ENCODE measurements at regions not wholly inside any gene's neighbourhood (a gene's known extent, or its start where the extent isn't known, plus 50 kb on each side); places are given as distances from the start of the nearest gene placed in this dataset.

DNA sequence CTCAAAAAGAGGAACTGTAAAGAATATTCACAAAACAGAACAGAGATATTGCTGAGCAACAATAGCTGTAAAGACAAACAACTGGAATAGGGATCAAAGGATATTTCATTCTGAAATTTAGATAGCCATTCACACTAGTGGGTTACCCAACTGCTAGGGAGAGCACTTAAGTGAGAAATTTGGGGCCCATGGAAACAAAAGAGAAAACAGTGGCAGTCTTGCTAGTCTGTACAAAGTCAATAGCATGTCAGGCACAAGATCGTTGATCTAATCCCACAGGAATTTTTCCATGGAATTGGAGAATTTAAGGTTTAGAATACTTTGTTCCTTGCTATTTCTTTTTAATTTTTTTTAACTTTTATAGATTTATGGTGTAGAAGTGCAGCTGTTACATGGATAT lies 467.0 kb downstream of the PCDH18 start:
- TF ChIP-seq, protein P1, sequence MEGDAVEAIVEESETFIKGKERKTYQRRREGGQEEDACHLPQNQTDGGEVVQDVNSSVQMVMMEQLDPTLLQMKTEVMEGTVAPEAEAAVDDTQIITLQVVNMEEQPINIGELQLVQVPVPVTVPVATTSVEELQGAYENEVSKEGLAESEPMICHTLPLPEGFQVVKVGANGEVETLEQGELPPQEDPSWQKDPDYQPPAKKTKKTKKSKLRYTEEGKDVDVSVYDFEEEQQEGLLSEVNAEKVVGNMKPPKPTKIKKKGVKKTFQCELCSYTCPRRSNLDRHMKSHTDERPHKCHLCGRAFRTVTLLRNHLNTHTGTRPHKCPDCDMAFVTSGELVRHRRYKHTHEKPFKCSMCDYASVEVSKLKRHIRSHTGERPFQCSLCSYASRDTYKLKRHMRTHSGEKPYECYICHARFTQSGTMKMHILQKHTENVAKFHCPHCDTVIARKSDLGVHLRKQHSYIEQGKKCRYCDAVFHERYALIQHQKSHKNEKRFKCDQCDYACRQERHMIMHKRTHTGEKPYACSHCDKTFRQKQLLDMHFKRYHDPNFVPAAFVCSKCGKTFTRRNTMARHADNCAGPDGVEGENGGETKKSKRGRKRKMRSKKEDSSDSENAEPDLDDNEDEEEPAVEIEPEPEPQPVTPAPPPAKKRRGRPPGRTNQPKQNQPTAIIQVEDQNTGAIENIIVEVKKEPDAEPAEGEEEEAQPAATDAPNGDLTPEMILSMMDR (IDR thresholded peaks at IDR 0.05): no peak
- H3K4me2 ChIP-seq (ENCODE audit: low read length): no peak overlapping the region
- H3K9ac ChIP-seq: no peak overlapping the region
- no peaks in the 10 kb centered on the region for H3K79me2 ChIP-seq
- H3K36me3 ChIP-seq (ENCODE audit: control insufficient read depth, insufficient read depth, low read length): no peaks in the 10 kb centered on the region
- no peak overlapping the region for H2AFZ ChIP-seq
- no peak overlapping the region for H3K4me3 ChIP-seq (ENCODE audit: low read depth, low read length)
- no peaks in the 10 kb centered on the region for H3K9me3 ChIP-seq (ENCODE audit: control insufficient read depth, low read length)
- no peaks in the 10 kb centered on the region for H3K27me3 ChIP-seq (ENCODE audit: control insufficient read depth, insufficient read depth, low read length)
- H3K4me1 ChIP-seq: no peaks in the 10 kb centered on the region
- no peak overlapping the region for H3K27ac ChIP-seq

DNA sequence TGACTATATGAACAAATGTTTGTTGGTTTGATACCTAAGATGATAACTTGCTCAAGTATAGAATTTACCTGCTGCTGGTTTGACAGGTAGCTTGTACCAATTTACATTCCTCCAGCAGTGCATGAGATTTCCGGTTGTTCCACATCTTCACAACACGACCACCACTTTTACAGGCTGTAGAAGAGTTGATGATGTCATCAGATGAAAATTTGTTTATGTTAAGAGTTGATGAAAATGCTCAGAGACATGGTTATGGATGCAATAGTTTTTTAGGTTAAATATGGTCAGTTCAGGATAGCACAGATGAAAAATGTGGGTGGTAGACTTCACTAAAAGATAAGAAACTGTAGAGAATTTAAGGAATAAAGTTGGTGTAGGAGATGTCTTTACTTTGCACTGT lies 468.3 kb downstream of the PCDH18 start:
- H3K4me2 ChIP-seq (ENCODE audit: low read length): no peak overlapping the region
- TF ChIP-seq, protein P1 (IDR thresholded peaks at IDR 0.05): no peak
- no peaks in the 10 kb centered on the region for H3K9me3 ChIP-seq (ENCODE audit: control insufficient read depth, low read length)
- H3K36me3 ChIP-seq (ENCODE audit: control insufficient read depth, insufficient read depth, low read length): no peaks in the 10 kb centered on the region
- H3K79me2 ChIP-seq: no peaks in the 10 kb centered on the region
- no peak overlapping the region for H2AFZ ChIP-seq
- H3K27me3 ChIP-seq (ENCODE audit: control insufficient read depth, insufficient read depth, low read length): no peaks in the 10 kb centered on the region
- H3K27ac ChIP-seq: no peak overlapping the region
- no peak overlapping the region for H3K4me3 ChIP-seq (ENCODE audit: low read depth, low read length)
- no peak overlapping the region for H3K9ac ChIP-seq
- no peaks in the 10 kb centered on the region for H3K4me1 ChIP-seq

DNA sequence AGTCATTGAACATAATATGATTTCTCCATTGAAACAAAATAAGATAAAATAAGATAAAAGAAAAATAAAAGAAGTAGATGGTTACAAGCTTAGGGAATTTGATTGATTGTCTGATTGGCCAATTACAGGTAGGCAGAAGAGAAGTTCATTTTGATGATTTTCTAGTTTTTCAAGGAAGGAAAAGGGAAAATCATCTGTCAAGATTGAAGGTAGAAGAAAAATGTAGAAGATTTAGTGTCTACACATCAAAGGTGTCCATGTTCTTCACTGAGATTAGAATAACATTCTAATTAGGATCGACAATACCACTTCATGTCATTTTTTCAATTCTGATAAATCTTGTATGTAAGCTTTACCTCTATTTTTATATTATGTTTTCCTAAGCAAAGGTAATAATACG lies 489.1 kb downstream of the PCDH18 start:
- H3K27ac ChIP-seq: no peak overlapping the region
- H2AFZ ChIP-seq: no peak overlapping the region
- H3K4me2 ChIP-seq (ENCODE audit: low read length): no peak overlapping the region
- H3K9ac ChIP-seq: no peak overlapping the region
- H3K4me3 ChIP-seq (ENCODE audit: low read depth, low read length): no peak overlapping the region
- no peaks in the 10 kb centered on the region for H3K9me3 ChIP-seq (ENCODE audit: control insufficient read depth, low read length)
- H3K4me1 ChIP-seq: no peaks in the 10 kb centered on the region
- TF ChIP-seq, protein P1 (IDR thresholded peaks at IDR 0.05): no peak
- no peaks in the 10 kb centered on the region for H3K79me2 ChIP-seq
- no peaks in the 10 kb centered on the region for H3K27me3 ChIP-seq (ENCODE audit: control insufficient read depth, insufficient read depth, low read length)
- no peaks in the 10 kb centered on the region for H3K36me3 ChIP-seq (ENCODE audit: control insufficient read depth, insufficient read depth, low read length)

DNA sequence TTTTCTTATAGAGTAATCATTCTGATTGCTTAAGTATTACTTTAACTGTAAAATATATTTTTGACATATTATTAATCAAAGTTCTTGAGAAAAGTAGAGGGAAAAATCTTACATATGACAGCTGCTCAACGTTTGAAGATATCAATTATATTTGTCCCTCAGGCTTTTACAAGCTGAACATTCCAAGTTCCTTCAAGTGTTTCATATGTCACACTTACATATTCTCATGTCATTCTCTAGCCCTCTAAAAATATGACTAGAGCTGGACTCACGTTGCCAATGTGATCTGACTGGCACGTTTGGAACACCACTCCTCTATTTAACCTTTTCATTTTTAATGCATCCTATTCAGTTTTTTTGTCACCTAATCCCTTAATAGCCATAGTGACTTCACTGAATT lies 492.9 kb downstream of the PCDH18 start:
- TF ChIP-seq, protein P1 (IDR thresholded peaks at IDR 0.05): no peak

DNA sequence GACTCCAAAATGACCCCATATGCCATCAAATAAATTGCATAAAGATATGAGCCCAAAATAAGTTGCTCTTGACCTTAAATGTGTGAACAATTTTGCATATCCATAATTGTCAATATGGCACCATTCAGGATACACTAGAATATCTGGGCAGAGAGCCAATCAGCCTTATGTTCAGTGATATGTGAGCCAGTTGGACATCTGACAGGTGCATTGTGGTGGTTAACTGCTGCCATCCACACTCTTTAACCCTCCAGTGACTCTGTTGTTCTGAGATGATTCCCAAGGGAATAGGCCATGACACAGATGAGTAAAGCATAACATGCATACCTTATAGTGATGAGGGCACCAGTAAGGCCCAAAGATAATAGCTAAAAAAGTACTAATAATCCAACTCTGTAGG lies 500.1 kb downstream of the PCDH18 start:
- H3K27ac ChIP-seq: no peak overlapping the region
- H3K79me2 ChIP-seq: no peaks in the 10 kb centered on the region
- H3K4me1 ChIP-seq: no peaks in the 10 kb centered on the region
- no peaks in the 10 kb centered on the region for H3K9me3 ChIP-seq (ENCODE audit: control insufficient read depth, low read length)
- H3K27me3 ChIP-seq (ENCODE audit: control insufficient read depth, insufficient read depth, low read length): no peaks in the 10 kb centered on the region
- no peak overlapping the region for H3K4me2 ChIP-seq (ENCODE audit: low read length)
- H2AFZ ChIP-seq: no peak overlapping the region
- H3K9ac ChIP-seq: no peak overlapping the region
- no peak overlapping the region for H3K4me3 ChIP-seq (ENCODE audit: low read depth, low read length)
- TF ChIP-seq, protein P1 (IDR thresholded peaks at IDR 0.05): no peak
- H3K36me3 ChIP-seq (ENCODE audit: control insufficient read depth, insufficient read depth, low read length): no peaks in the 10 kb centered on the region

More for the DNA sequence above, 492.9 kb downstream of the PCDH18 start:
- no peak overlapping the region for H2AFZ ChIP-seq
- H3K27ac ChIP-seq: no peak overlapping the region
- no peaks in the 10 kb centered on the region for H3K9me3 ChIP-seq (ENCODE audit: control insufficient read depth, low read length)
- no peaks in the 10 kb centered on the region for H3K36me3 ChIP-seq (ENCODE audit: control insufficient read depth, insufficient read depth, low read length)
- H3K4me1 ChIP-seq: no peaks in the 10 kb centered on the region
- no peak overlapping the region for H3K9ac ChIP-seq
- no peak overlapping the region for H3K4me3 ChIP-seq (ENCODE audit: low read depth, low read length)
- H3K79me2 ChIP-seq: no peaks in the 10 kb centered on the region
- H3K4me2 ChIP-seq (ENCODE audit: low read length): no peak overlapping the region
- H3K27me3 ChIP-seq (ENCODE audit: control insufficient read depth, insufficient read depth, low read length): no peaks in the 10 kb centered on the region

Data from parathyroid adenoma (tissue), 2 donors.